Fibroblast of lung (primary cell): ENCODE measurements at regions not wholly inside any gene's neighbourhood (a gene's known extent, or its start where the extent isn't known, plus 50 kb on each side); places are given as distances from the start of the nearest gene placed in this dataset.

Experiments
- EZH2 ChIP-seq: IDR thresholded peaks from 2 replicates; pipeline ENCODE4 v1.5.1; 2012; ENCODE audit warnings: low read length, control low read depth, mild to moderate bottlenecking; ENCODE audit errors: missing control alignments
- TF ChIP-seq, protein P1 (sequence below), 2 donors: IDR thresholded peaks in 1 of 2; conservative IDR thresholded peaks in 1 of 2; 1 replicate in 1 of 2; 2 replicates in 1 of 2; pipeline ENCODE4 v1.5.1; 2011 to 2012; ENCODE audit warnings: low read length in 2 of 2, control low read depth in 1 of 2, inconsistent platforms in 1 of 2, low read depth in 1 of 2, mild to moderate bottlenecking in 1 of 2

DNA sequence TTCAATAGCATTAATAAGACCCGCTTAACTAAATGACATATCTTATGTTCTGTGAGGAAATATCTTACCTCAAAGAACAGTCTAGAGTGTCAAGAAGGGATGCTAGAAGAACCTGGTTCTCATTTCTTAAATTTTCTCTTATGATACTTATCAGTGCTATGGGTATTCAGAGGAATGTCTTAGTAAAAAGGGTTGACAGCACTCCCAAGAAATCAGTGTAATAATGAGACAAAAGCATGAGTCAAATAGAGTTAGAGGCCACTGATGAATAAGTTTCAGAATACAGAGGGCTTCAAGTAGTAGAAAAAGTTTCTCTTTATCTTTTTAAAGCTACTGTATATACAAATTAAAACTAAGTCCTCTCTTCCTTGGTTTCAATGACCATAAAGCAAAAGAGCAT is 242.8 kb downstream of the GJA1 start:
- TF ChIP-seq, protein P1, sequence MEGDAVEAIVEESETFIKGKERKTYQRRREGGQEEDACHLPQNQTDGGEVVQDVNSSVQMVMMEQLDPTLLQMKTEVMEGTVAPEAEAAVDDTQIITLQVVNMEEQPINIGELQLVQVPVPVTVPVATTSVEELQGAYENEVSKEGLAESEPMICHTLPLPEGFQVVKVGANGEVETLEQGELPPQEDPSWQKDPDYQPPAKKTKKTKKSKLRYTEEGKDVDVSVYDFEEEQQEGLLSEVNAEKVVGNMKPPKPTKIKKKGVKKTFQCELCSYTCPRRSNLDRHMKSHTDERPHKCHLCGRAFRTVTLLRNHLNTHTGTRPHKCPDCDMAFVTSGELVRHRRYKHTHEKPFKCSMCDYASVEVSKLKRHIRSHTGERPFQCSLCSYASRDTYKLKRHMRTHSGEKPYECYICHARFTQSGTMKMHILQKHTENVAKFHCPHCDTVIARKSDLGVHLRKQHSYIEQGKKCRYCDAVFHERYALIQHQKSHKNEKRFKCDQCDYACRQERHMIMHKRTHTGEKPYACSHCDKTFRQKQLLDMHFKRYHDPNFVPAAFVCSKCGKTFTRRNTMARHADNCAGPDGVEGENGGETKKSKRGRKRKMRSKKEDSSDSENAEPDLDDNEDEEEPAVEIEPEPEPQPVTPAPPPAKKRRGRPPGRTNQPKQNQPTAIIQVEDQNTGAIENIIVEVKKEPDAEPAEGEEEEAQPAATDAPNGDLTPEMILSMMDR (conservative IDR thresholded peaks at IDR 0.05 in 1 of 2, IDR thresholded peaks at IDR 0.05 in 1 of 2; ENCODE audit: low read depth in 1 of 2, low read length in 2 of 2): no peak
- no peak for TF ChIP-seq EZH2
